Thoracic aorta (tissue), 2 donors: ENCODE measurements at regions not wholly inside any gene's neighbourhood (a gene's known extent, or its start where the extent isn't known, plus 50 kb on each side); places are given as distances from the start of the nearest gene placed in this dataset.

ENCODE experiments used
- ATAC-seq: fragments of 150-250 bp; one replicate; pipeline ENCODE4 v1.8.0; 2017; ENCODE audit warnings: low read depth; ENCODE audit not compliant: insufficient number of reproducible peaks, low FRiP score
- DNase-seq: peaks from one replicate; pipeline ENCODE4 v3.0.0-alpha.2; 2020; ENCODE audit warnings: low spot score
- H3K27ac ChIP-seq, 2 donors: fragments of 200-600 bp; sonication (generic); 1 replicate in 1 of 2; 2 replicates in 1 of 2; pipeline ENCODE4 v1.5.1; 2016; ENCODE audit warnings: mild to moderate bottlenecking in 2 of 2, moderate library complexity in 2 of 2
- H3K27me3 ChIP-seq: fragments of 200-600 bp; sonication (generic); replicated peaks from 2 replicates; pipeline ENCODE4 v1.6.0; 2016; ENCODE audit warnings: mild to moderate bottlenecking; ENCODE audit not compliant: insufficient read depth
- H3K36me3 ChIP-seq: fragments of 200-600 bp; sonication (generic); one replicate; pipeline ENCODE4 v1.5.1; 2016
- H3K4me1 ChIP-seq, 2 donors: fragments of 200-600 bp; sonication (generic); 1 replicate in 1 of 2; 2 replicates in 1 of 2; pipeline versions ENCODE4 v1.5.1 to v1.6.0; 2016; ENCODE audit warnings: low read depth in 2 of 2, mild to moderate bottlenecking in 1 of 2; ENCODE audit not compliant: control insufficient read depth in 1 of 2
- H3K4me3 ChIP-seq: fragments of 200-600 bp; sonication (generic); 2 replicates; pipeline ENCODE4 v1.5.1; 2016; ENCODE audit warnings: mild to moderate bottlenecking
- H3K9me3 ChIP-seq: fragments of 200-600 bp; sonication (generic); 2 replicates; pipeline ENCODE4 v1.5.1; 2016
- TF ChIP-seq, protein P1 (sequence below): fragments of 200-600 bp; sonication (generic); IDR thresholded peaks from one replicate; pipeline ENCODE4 v1.5.1; 2019; ENCODE audit warnings: antibody characterized with exemption

- no peaks in the 10 kb centered on the region for H3K36me3 ChIP-seq
- no peak for DNase-seq
- no peaks in the 10 kb centered on the region for H3K27me3 ChIP-seq
- no peaks in the 10 kb centered on the region for H3K4me1 ChIP-seq
- H3K27ac ChIP-seq = no peak overlapping the region
- no peaks in the 10 kb centered on the region for H3K9me3 ChIP-seq
- ATAC-seq = no peak
- TF ChIP-seq, protein P1, sequence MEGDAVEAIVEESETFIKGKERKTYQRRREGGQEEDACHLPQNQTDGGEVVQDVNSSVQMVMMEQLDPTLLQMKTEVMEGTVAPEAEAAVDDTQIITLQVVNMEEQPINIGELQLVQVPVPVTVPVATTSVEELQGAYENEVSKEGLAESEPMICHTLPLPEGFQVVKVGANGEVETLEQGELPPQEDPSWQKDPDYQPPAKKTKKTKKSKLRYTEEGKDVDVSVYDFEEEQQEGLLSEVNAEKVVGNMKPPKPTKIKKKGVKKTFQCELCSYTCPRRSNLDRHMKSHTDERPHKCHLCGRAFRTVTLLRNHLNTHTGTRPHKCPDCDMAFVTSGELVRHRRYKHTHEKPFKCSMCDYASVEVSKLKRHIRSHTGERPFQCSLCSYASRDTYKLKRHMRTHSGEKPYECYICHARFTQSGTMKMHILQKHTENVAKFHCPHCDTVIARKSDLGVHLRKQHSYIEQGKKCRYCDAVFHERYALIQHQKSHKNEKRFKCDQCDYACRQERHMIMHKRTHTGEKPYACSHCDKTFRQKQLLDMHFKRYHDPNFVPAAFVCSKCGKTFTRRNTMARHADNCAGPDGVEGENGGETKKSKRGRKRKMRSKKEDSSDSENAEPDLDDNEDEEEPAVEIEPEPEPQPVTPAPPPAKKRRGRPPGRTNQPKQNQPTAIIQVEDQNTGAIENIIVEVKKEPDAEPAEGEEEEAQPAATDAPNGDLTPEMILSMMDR = no peak
- H3K4me3 ChIP-seq = no peak overlapping the region
Measured at GRCh38 chrX:140948827-140949226, 53.6 kb upstream of the SPANXB1 start.

- TF ChIP-seq, protein P1 = no peak
- Histone ChIP-seq H3K27ac (no peak overlapping the region), H3K4me1 (no peaks in the 10 kb centered on the region), H3K9me3 (no peaks in the 10 kb centered on the region), H3K4me3 (no peak overlapping the region), H3K36me3 (no peaks in the 10 kb centered on the region), H3K27me3 (no peaks in the 10 kb centered on the region)
- DNase-seq (no peak), ATAC-seq (no peak)
Measured at GRCh38 chrX:140949233-140949632, 53.2 kb upstream of the SPANXB1 start.
